Suppressor macrophage treated with lipopolysaccharide for 1 hour (primary cell): ENCODE measurements at regions not wholly inside any gene's neighbourhood (a gene's known extent, or its start where the extent isn't known, plus 50 kb on each side); places are given as distances from the start of the nearest gene placed in this dataset.

Experiments
- DNase-seq, 3 donors: peaks; one replicate each; pipeline ENCODE4 v3.0.0-alpha.2; 2020 to 2022

DNA sequence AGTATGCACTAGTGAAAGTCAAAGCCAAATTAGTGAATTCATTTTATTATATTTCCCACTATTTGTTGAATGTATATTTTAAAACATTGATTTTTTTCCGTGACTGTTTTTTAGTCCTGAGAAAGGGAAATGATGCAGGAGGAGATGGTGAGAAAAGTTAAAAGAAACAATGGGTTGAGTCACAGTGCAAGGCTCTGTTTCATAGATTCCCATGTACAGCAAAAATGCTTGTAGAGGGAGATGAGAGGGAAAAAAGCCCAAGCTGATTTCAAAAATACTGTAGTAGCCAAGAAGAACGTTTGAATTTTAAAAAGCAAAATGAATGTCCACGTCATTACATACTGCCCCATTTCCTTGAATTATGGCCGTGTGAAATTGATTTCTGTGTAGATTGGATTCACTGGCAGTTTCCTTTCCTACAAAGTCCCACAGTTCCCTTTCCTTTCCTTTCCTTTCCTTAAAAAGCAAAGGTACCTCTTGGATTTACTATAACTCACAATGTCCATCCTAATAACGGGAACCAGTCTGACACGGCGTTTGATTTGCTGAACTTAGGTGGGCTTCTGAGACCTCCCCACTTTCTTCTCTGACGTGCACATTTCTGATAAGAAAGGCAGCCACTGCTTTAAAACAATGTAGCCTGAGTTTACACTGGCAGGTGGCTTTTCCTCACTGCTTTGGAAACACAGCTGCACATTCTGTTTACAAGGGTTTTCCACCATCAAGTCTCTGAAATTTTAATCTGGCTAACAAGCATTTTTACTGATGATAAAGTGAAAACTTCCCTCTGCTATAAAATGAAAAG lies 63.7 kb downstream of the SPCS3 start:
- DNase-seq, result no peak

DNA sequence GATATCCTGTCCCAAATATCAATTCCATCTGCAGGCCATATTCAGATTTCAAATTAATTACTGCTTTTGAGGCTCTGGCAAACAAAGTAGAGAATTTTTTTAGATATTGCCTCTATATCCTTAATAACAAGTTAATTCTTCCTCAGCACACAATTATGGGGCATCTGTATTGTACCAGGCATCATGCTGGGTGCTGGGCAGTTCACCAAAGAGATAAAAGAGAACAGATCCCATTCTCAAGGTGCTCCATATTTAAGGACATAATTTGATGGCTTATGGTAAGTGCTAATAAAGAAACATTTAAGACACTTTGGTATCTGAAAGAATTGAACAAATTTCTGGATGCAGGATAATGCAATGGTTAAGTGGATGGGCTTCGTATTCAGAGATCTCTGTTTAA lies 65.8 kb downstream of the SPCS3 start:
- DNase-seq, result no peak

DNA sequence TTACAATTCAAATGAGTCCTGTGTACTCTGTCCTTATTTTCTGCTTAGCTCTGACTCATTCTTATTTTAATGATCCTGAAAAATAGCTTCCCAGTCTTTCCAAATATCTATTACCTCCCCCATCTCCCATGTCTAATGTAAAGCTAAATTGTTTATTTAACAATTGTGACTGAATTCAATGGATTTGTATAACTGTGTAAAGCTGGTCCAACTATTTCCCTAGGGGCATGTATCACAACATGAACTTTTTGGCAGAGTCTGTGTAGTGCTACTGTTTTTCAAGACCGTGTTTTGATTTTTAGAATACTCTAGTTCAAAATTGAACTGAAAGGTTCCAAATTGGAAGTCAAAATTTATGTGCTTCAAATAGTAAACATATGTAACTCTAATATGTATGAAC lies 67.8 kb downstream of the SPCS3 start:
- no peak for DNase-seq

DNA sequence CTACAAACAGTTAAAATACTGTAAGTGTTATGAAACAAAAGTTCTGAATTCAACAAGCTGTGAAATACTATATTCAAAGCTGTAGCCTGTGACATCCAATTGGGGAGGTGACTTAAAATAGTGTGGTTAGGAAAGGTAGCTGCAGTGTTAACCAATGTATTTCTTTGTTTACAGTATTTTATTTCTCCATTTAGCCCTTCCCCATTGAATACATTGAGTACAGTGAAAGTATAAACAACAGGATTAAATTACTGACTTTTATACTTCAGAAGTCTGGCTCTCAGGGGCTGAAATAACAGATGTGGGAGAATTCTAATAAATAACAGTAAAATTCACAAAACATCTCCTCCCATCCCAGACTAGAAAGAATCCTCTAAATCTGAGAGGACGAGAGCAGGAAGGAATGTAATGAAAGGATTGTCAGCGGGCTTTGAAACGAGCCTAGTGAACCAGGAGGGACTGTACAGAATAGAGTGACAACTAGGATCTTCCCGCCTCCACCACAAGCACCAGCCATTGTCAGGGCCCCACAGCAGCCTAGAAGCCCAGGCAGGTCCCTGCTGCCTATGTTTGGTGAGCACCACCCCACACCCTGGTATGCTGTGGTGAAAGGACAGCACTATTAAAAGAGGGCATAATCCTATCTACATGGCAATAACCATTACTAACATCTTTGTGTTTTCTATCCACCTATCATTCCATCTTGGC lies 73.7 kb downstream of the SPCS3 start:
- no peak for DNase-seq

DNA sequence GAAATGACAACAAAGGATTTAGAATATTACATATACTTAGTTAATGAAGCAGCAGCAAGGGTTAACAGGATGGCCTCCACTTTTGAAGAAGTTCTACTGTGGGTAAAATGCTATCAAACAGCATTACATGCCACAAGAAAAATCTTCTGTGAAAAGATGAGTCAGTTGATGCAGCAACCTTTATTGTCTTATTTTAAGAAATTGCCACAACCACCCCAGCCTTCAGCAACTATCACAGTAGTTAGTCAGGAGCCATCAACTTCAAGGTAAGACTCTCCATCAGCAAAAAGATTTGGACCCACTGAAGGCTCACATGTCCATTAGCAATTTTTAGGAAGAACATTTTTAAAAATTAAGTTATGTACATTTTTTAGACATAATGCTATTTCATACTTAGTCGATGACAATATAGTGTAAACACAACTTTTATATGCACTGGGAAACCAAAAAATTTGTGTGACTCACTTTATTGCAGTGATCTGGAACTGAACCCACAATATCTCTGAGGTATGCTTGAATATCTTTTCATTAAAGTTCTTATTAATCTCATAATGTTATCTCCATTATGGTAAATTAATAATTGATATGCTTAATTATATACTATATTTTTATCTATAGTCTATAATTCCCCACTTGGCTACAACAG lies 81.2 kb downstream of the SPCS3 start:
- no peak for DNase-seq

DNA sequence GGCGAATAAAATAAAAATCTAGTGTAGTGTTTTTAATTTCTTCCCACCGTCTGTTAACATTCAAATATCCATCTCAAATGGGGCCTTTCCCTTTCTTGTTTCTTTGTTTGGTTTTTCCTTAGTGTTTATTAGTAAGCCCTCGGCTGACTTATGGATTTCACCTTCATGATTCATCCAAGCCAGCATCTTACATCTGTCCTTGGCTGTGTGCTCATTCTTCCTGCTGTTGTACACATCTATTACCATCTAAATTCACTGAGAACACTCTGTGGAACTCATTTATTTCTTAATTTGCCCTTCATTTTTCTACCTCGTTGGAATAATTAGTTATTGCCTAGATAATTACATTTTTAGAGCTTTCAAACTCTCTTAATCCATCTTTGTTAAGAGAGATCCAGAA lies 84.9 kb downstream of the SPCS3 start:
- DNase-seq, result no peak

DNA sequence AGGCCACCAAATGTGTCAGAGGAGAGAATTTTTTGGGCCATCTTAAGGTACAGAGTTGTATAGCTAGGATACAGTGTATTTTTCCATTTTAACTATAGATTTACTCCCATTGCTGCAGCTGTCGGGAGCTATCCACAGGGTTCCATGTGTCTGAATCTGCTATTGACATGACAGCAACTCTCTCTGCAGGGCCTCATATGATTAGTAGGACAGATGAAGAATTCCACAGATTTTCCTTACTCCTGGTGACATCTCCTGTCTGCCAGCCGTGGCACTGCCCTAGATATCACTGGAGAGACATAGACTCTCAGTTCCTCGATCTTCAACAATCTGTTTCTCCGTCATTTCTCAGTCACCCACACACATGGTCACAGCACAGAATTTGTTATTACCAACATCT lies 86.5 kb downstream of the SPCS3 start:
- no peak for DNase-seq

DNA sequence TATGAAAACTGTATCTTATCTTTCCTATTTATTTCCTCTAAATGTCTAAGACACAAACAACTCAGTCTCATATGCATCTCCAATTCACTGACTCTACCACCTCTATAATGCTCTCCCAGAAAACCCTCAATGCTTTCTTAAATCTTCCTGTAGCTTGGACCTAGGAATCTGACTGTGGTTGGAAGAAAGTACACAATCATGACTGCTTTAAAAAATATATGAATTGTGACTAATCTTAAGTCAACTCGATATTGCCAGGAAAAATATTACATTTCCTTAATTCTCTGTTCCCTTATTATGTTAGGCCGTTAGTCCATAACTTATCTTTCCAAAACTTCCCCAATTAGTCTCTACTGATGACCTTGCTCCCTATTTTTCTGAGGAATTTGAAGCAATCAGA lies 87.0 kb downstream of the SPCS3 start:
- no peak for DNase-seq

DNA sequence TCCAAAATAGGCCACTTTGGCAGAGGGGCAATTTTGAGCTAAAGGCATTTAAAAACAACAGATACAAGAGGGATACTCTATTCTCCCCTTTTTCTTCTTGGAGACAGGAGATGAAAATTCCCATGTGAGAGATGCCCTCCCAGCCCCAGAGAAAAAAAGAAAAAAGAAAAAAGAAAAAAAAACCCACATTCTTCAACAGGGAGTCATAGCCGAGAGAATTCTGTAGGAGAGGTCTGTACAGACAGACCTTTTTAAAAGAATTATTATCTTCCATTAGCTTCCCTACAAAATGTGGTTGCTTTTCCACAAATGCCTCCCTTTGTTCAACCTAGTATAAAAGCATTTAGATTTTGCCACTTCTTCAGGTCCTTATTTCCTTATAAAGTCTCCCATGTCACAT lies 89.9 kb downstream of the SPCS3 start:
- DNase-seq, result no peak

DNA sequence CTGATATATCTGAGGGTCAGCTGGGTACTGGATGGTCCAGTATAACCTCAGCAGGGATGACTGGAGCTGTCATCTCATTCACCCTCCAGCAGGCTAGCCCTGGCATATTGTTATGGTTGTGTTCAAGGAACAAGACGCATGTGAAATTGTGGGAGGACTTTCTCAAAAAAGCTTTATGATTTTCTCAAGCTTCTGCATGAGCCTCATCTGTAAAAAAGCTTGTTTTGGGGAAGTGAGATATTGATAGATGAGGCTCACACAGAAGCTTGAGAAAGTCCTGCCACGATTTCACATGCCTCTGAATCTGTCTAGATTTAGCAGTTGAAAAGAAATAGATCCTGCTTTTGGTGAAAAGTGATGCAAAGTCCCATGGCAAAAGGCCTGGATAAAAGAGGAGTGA lies 93.4 kb downstream of the SPCS3 start:
- no peak for DNase-seq

DNA sequence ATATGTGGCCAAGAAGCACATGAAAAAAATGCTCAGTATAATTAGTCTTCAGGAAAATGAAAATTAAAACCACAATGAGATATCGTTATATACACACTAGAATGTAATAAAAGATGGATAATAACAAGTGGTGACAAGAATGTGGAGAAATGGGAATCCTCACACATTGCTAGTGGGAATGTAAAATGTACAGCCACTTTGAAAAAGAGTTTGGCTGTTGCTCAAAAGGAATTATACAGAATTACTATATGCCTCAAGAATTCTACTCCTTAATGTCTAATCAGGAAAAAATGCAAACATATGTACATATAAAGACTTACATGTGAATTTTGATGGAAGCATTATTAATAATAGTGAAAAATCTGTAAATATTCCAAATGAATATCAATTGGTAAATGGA lies 102.2 kb downstream of the SPCS3 start:
- DNase-seq, result no peak

DNA sequence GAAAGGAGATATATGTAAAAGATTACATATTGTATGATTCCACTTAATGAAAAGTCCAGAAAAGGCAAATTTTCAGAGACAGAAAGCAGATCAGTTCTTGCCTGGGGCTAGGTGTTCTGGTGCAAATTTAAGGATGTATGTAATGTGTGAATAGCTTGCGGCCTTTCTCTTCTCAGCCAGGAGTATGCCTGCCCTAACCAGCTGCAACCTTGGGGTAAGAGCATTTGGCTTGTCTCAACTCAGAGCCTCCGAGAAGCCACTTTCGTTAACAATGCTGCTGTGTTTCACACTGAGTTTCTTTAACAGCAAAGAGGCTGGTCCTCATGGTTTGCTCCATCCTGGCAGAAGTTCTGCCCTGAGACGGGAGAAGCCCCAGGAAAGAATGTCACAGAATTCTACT lies 102.7 kb downstream of the SPCS3 start:
- no peak for DNase-seq

DNA sequence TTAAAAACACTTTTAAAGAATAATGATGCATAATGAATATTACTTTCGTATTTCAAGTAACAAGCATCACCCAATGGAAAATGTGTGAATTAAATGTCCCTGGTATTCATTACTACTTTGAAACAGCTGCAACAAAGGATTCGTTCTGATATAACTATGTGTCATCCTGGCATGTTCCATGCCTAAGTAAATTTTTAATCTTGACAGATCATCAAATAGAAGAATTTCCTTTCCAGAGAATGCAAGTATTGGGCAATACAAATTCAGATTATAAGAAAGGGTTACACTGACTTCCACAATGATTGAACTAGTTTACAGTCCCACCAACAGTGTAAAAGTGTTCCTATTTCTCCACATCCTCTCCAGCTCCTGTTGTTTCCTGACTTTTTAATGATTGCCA lies 105.3 kb downstream of the SPCS3 start:
- no peak for DNase-seq

DNA sequence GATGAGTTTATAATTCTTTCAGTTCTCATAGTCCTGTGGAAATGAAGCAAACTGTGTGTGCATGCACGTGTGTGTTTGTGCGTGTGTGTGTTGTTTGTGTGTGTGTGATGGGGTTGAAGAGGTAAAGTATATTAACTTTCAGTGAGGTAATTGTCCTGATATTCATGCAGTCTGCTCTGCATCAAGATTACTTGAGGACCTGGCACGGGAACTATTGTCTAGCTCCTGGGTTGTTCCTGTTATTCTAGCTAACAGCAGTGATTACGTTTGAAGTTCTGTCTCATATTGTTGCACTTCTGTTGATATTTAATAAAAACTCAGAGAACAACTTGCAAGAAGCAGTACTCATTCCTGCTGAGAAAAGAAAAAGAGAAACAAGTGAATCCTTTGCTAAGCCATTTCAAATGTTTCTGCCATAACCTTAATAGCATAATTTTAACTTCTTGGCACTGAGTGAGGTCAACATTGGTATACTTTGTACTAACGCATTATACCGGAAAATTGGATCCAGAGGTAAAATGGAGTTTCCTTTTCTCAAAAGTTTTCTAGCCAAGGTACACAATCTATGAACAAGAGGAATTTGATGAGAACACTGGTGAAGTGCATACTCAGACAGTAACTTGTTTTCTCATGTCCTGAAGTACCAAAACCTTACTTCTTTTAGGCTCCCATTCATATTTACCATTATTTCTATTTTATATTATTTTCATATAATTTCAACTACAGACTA lies 113.2 kb downstream of the SPCS3 start:
- DNase-seq, result no peak

DNA sequence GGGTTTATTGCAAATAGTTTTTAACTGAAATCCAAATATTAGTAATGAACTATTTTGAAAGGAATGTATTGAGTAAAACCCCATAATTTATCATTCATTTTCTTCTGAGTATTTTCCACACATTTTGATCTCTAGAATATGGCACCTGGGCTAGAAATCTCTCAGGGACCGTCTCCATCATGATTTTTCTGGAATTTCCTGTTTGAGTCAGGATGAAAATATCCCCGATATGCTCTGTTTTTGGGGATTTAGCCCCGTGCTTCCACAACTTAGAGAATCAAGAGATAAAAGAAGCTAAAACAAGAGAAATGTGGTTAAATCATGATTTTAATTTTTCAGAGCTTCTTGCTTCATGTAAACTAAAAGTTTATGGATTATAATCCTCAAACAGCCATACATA lies 114.2 kb downstream of the SPCS3 start:
- no peak for DNase-seq

DNA sequence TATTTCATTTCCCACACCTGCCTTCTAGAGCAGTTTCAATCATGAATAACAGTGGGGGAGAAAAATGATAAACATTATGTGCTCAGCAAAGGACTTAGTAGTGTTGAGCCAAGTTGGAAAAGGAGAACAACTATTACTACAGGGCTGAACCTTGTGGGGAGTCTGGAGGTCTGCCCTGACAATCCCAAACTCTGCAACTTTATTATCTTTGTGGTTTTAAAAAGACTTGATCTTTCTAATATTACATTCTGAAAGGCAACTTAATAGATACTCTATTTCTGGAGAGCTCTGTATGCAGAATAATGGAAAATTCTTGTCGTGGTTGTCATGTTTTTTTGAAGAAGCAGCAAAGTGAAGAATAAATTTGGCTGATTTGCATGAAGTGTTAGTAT lies 116.1 kb downstream of the SPCS3 start:
- DNase-seq, result no peak

DNA sequence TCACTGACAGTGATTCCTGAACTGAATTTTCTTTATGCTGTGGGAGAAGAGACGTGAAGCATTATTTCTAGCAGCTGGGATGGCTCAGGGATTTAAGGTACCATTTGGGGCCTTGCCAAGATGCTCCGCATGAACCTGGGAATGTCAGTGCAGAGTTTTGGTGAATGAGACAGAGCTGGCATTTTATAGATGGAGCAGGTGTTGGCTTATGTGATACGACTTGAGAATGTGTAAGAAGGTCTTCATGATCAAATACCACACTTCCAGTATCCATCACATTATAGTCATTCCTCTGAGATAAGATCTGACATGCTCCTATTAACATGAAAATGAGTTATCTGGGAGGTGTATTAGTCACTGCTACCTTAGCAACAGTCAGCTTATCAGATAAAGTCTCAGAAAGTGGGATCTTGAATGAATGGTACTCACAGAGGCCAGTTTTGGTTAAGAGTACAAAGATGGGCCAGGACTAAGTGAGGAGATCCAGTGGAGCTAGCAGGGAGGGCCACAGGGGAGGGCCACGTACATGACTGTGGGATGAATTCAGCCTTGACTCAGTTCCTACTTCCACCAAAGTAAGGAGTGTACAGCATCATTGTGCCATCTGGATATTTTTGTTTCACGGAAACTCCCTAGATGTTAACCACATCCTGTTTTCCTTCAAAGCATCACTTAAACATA lies 116.7 kb downstream of the SPCS3 start:
- DNase-seq, result no peak

DNA sequence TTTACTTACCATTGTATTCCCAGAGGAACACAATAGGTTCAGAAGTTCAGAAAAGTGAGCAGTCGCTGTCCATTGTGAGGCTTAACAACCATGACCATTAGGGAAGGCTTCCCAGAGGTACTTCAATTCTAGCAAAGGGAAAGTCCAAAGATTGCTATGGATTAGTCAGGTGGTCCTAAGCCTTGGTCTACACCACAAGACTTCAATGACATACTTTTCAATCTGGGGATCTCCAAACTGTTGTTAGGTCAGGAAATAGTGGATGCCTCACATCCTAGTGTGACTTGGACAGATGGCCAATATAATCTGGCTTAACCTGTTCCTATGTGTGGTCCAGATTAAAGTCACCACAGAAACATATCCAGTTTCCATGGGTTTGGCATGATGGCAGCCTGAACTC lies 118.0 kb downstream of the SPCS3 start:
- no peak for DNase-seq

DNA sequence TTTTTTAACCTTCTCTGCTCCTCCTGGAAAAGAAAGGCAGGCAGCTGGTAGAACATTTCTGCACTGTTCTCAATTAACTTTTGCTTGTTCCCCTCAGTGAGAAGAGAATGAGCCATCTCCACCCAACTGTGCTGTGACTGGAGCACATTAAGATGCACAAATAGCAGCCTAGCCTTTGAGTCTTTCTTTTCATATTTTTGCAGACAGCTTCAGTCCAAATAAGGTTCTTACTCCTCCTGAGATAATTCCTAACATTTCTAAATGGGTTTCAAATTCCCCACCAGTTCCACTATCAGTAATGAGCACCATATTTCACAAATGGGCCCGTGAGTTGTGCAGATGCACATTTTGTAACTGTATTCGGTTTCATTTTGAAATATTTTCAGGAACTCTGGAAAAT lies 118.6 kb downstream of the SPCS3 start:
- DNase-seq, result no peak

DNA sequence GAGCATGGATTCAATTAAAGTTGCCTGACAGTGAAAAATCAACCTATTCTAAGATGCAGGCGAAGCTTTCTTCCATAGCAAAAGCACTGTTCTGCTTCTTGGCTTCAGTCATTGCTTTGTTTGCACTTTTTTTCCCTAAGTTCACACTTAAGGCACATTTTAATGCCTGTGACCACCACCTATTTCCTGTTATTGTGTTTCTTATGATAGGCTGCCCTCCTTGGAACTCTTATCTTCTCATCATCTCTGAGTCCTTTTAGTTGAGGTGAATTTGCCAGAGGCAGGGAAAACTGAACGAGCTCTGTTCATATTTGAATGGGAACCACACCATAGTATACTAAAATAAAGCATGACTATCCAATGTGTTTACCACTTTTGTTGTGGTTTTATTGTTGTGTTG lies 119.8 kb downstream of the SPCS3 start:
- DNase-seq, result no peak

DNA sequence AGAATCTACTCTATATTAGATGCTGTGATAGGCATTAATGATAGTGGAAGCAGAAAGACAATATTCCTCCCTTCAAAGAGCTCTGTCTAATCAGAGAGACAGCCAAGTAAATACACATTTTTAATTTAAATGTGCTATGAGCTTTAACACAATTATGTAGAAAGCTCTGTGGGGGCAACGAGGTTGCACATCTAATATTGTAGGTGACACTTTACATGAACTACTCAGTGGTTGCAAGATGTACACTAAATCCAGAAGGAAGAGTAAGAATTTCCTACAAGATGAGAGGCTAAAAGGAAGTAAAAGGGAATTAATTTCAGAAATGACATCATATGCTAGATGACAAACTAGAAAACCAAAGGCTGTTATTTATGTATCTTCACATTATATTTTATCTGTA lies 120.9 kb downstream of the SPCS3 start:
- no peak for DNase-seq

DNA sequence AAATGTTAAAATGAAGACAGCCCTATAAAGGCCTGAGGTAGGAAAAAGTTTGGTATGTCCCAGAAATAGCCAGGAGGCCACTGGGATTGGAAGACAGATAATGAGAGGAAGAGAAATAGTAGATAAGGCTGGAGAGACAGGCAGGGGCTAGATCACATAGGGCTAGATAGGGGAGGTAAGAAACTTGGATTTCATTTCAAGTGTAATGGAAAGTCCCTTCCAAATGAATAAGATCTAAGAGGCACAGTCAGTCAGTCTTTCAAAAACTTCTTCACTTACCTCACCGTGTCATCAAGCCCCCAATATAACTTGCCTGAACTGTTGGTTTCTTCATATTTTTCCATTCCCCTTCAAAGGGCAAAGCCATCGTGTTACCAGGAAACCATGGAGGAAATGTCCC lies 121.8 kb downstream of the SPCS3 start:
- no peak for DNase-seq

DNA sequence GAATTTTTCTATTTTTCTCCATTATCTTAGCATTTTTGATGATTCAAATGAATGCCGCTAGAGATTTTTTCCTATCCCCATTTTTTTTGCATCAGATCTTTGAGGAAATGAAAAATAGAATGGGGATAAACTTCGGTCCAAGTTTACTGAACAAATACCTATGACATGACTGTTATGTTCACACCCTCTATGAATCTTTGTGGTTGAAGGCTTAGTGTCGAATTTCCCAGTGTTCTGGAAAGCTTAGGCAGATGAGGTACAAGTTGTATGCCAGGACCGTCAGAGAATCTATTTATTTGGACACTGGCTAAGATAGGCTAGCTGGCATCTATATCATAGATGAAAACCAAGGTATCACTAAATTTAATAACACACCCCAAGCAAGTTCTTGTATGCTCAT lies 123.4 kb downstream of the SPCS3 start:
- DNase-seq, result no peak
